Activated CD4-positive, alpha-beta memory T cell treated with anti-CD3 and anti-CD28 coated beads for 36 hours (primary cell): ENCODE measurements at regions not wholly inside any gene's neighbourhood (a gene's known extent, or its start where the extent isn't known, plus 50 kb on each side); places are given as distances from the start of the nearest gene placed in this dataset.

Source experiments
- CTCF ChIA-PET: fragments of 350-600 bp; sonication (Branson Sonifier 250); formaldehyde crosslinking; loops from one replicate; lab custom pipeline; 2021; ENCODE audit warnings: antibody characterized with exemption, inconsistent platforms; lab: Charles Lee
- POLR2A ChIA-PET: fragments of 350-600 bp; sonication (Branson Sonifier 250); formaldehyde crosslinking; loops from one replicate; lab custom pipeline; 2021; ENCODE audit warnings: antibody characterized with exemption; lab: Charles Lee
- DNase-seq: peaks from one replicate; pipeline ENCODE4 v3.0.0-alpha.2; 2020
- H3K27ac Mint-ChIP-seq: one replicate; pipeline ENCODE4 v1.8.0; 2021; ENCODE audit warnings: mixed read lengths
- H3K27me3 Mint-ChIP-seq: one replicate; pipeline ENCODE4 v1.8.0; 2021; ENCODE audit warnings: mixed read lengths
- H3K36me3 Mint-ChIP-seq: one replicate; pipeline ENCODE4 v1.8.0; 2021; ENCODE audit warnings: mixed read lengths
- H3K4me1 Mint-ChIP-seq: one replicate; pipeline ENCODE4 v1.8.0; 2021; ENCODE audit warnings: low read depth, mixed read lengths
- H3K4me3 Mint-ChIP-seq: one replicate; pipeline ENCODE4 v1.8.0; 2021; ENCODE audit warnings: mild to moderate bottlenecking, mixed read lengths
- H3K9me3 Mint-ChIP-seq: one replicate; pipeline ENCODE4 v1.8.0; 2021; ENCODE audit warnings: mixed read lengths
- intact Hi-C: fragments of 100-400 bp; cut with micrococcal nuclease; formaldehyde crosslinking; loops from one replicate; pipeline ENCODE4 v1.15.1; 2023

GRCh38 chr10:129179972-129180678 is 286.9 kb upstream of the MGMT start:
- Mint-ChIP-seq H3K9me3 (no peaks in the 10 kb centered on the region), H3K4me1 (no peaks in the 10 kb centered on the region), H3K4me3 (no peak overlapping the region), H3K36me3 (no peaks in the 10 kb centered on the region), H3K27ac (no peak overlapping the region), H3K27me3 (no peaks in the 10 kb centered on the region)
- ChIA-PET POLR2A (no interaction called here), CTCF (no interaction called here)
- no peak for DNase-seq
- intact Hi-C loops, result no loop called here

GRCh38 chr10:129184196-129184595 is 282.8 kb upstream of the MGMT start:
- intact Hi-C loops, result no loop called here
- ChIA-PET CTCF (no interaction called here), POLR2A (no interaction called here)
- Mint-ChIP-seq H3K36me3 (no peaks in the 10 kb centered on the region), H3K4me3 (no peak overlapping the region), H3K27me3 (no peaks in the 10 kb centered on the region), H3K9me3 (peaks cover 19% of the 10 kb centered on the region), H3K4me1 (no peaks in the 10 kb centered on the region), H3K27ac (no peak overlapping the region)
- DNase-seq, result no peak

GRCh38 chr10:129187331-129187730 is 279.7 kb upstream of the MGMT start:
- Mint-ChIP-seq H3K27ac (no peak overlapping the region), H3K36me3 (no peaks in the 10 kb centered on the region), H3K4me3 (no peak overlapping the region), H3K4me1 (no peaks in the 10 kb centered on the region), H3K27me3 (peaks cover 1% of the 10 kb centered on the region), H3K9me3 (peaks cover 19% of the 10 kb centered on the region)
- no peak for DNase-seq
- ChIA-PET POLR2A (no interaction called here), CTCF (no interaction called here)
- intact Hi-C loops, result no loop called here

GRCh38 chr10:129191797-129192196 is 275.2 kb upstream of the MGMT start:
- intact Hi-C loops, result no loop called here
- POLR2A ChIA-PET, result no interaction called here

GRCh38 chr10:129192344-129193128 is 274.5 kb upstream of the MGMT start:
- CTCF ChIA-PET, result no interaction called here
- H3K4me1 Mint-ChIP-seq, result no peaks in the 10 kb centered on the region
- H3K36me3 Mint-ChIP-seq, result peaks cover 2% of the 10 kb centered on the region
- intact Hi-C loops, result no loop called here
- POLR2A ChIA-PET, result no interaction called here
- H3K27ac Mint-ChIP-seq, result no peak overlapping the region
- DNase-seq, result no peak
- H3K4me3 Mint-ChIP-seq, result no peak overlapping the region
- peaks cover 4% of the 10 kb centered on the region for H3K27me3 Mint-ChIP-seq
- H3K9me3 Mint-ChIP-seq, result peaks cover 7% of the 10 kb centered on the region

More at GRCh38 chr10:129191797-129192196, 275.2 kb upstream of the MGMT start:
- Mint-ChIP-seq H3K4me1 (no peaks in the 10 kb centered on the region), H3K27me3 (peaks cover 4% of the 10 kb centered on the region), H3K27ac (no peak overlapping the region), H3K4me3 (no peak overlapping the region), H3K36me3 (peaks cover 2% of the 10 kb centered on the region), H3K9me3 (peaks cover 14% of the 10 kb centered on the region)
- CTCF ChIA-PET, result no interaction called here
- DNase-seq, result no peak

GRCh38 chr10:129193148-129193547 is 273.9 kb upstream of the MGMT start:
- Mint-ChIP-seq H3K9me3 (peaks cover 2% of the 10 kb centered on the region), H3K4me3 (no peak overlapping the region), H3K27ac (no peak overlapping the region), H3K27me3 (peaks cover 4% of the 10 kb centered on the region), H3K36me3 (peaks cover 2% of the 10 kb centered on the region), H3K4me1 (no peaks in the 10 kb centered on the region)
- DNase-seq, result peak; percentile 43
- intact Hi-C loops, result no loop called here
- ChIA-PET CTCF (no interaction called here), POLR2A (no interaction called here)

- peaks cover 2% of the 10 kb centered on the region for H3K36me3 Mint-ChIP-seq
- intact Hi-C loops, result no loop called here
- no peak for DNase-seq
- H3K27me3 Mint-ChIP-seq, result peaks cover 4% of the 10 kb centered on the region
- H3K4me3 Mint-ChIP-seq, result no peak overlapping the region
- H3K4me1 Mint-ChIP-seq, result no peaks in the 10 kb centered on the region
- ChIA-PET POLR2A (no interaction called here), CTCF (no interaction called here)
- no peak overlapping the region for H3K27ac Mint-ChIP-seq
- H3K9me3 Mint-ChIP-seq, result no peaks in the 10 kb centered on the region
Measured at GRCh38 chr10:129194181-129194870, 272.7 kb upstream of the MGMT start.

- POLR2A ChIA-PET, result no interaction called here
- CTCF ChIA-PET, result no interaction called here
- H3K9me3 Mint-ChIP-seq, result no peaks in the 10 kb centered on the region
- no peak overlapping the region for H3K4me3 Mint-ChIP-seq
- no peak for DNase-seq
- intact Hi-C loops, result no loop called here
- H3K27me3 Mint-ChIP-seq, result no peaks in the 10 kb centered on the region
- no peak overlapping the region for H3K27ac Mint-ChIP-seq
- no peaks in the 10 kb centered on the region for H3K4me1 Mint-ChIP-seq
- peaks cover 2% of the 10 kb centered on the region for H3K36me3 Mint-ChIP-seq
Measured at GRCh38 chr10:129199826-129200225, 267.2 kb upstream of the MGMT start.

- H3K9me3 Mint-ChIP-seq, result no peaks in the 10 kb centered on the region
- no peak overlapping the region for H3K4me3 Mint-ChIP-seq
- peak; percentile 13 for DNase-seq
- intact Hi-C loops, result no loop called here
- ChIA-PET CTCF (no interaction called here), POLR2A (no interaction called here)
- H3K4me1 Mint-ChIP-seq, result no peaks in the 10 kb centered on the region
- no peaks in the 10 kb centered on the region for H3K27me3 Mint-ChIP-seq
- H3K36me3 Mint-ChIP-seq, result no peaks in the 10 kb centered on the region
- H3K27ac Mint-ChIP-seq, result no peak overlapping the region
Measured at GRCh38 chr10:129203819-129204218, 263.2 kb upstream of the MGMT start.

- intact Hi-C loops, result no loop called here
- Mint-ChIP-seq H3K36me3 (no peaks in the 10 kb centered on the region), H3K9me3 (no peaks in the 10 kb centered on the region), H3K27me3 (no peaks in the 10 kb centered on the region), H3K4me1 (no peaks in the 10 kb centered on the region), H3K27ac (no peak overlapping the region), H3K4me3 (no peak overlapping the region)
- ChIA-PET CTCF (no interaction called here), POLR2A (no interaction called here)
- DNase-seq, result no peak
Measured at GRCh38 chr10:129207297-129207696, 259.7 kb upstream of the MGMT start.

- DNase-seq, result no peak
- H3K4me3 Mint-ChIP-seq, result no peak overlapping the region
- H3K4me1 Mint-ChIP-seq, result no peaks in the 10 kb centered on the region
- peaks cover 4% of the 10 kb centered on the region for H3K9me3 Mint-ChIP-seq
- ChIA-PET POLR2A (no interaction called here), CTCF (no interaction called here)
- peaks cover 2% of the 10 kb centered on the region for H3K27me3 Mint-ChIP-seq
- no peaks in the 10 kb centered on the region for H3K36me3 Mint-ChIP-seq
- no peak overlapping the region for H3K27ac Mint-ChIP-seq
- intact Hi-C loops, result no loop called here
Measured at GRCh38 chr10:129210876-129211275, 256.2 kb upstream of the MGMT start.

GRCh38 chr10:129213256-129213655 is 253.8 kb upstream of the MGMT start:
- Mint-ChIP-seq H3K4me3 (no peak overlapping the region), H3K27ac (no peak overlapping the region), H3K27me3 (peaks cover 2% of the 10 kb centered on the region), H3K36me3 (no peaks in the 10 kb centered on the region), H3K4me1 (no peaks in the 10 kb centered on the region), H3K9me3 (peaks cover 4% of the 10 kb centered on the region)
- CTCF ChIA-PET, result no interaction called here
- intact Hi-C loops, result no loop called here
- POLR2A ChIA-PET, result no interaction called here
- no peak for DNase-seq
